K562 (cell line): ENCODE measurements at regions not wholly inside any gene's neighbourhood (a gene's known extent, or its start where the extent isn't known, plus 50 kb on each side); places are given as distances from the start of the nearest gene placed in this dataset.

Source experiments
- ATAC-seq: fragments of 200-7000 bp; cut with Tn5 transposase; 3 replicates; pipeline ENCODE4 v1.9.1; 2020; ENCODE audit warnings: moderate library complexity
- BruUV-seq: library from RNA; stranded (reverse); fragments of 400-500 nt; replicated peaks from 2 replicates; lab custom pipeline; 2021; lab: Mats Ljungman, UMichigan
- CTCF ChIA-PET: fragments of 300-600 bp; formaldehyde crosslinking; extraction: SDS; loops from one replicate; lab custom pipeline; 2021; ENCODE audit warnings: low intra/inter-chr PET ratio; lab: Yijun Ruan, JAX
- POLR2A ChIA-PET: fragments of 300-600, 350-650 bp; sonication (Branson Sonifier 250); formaldehyde crosslinking; extraction: SDS; loops from one replicate; lab custom pipeline; 2021; ENCODE audit warnings: antibody characterized with exemption, inconsistent platforms; lab: Yijun Ruan, JAX
- DNase-seq, 4 experiments: peaks; one replicate each; pipeline versions ENCODE4 v3.0.0 to v3.0.0-alpha.2; 2011 to 2018; ENCODE audit warnings: low spot score in 3 of 4, mixed read lengths in 3 of 4; ENCODE audit errors: extremely low read depth in 1 of 4
- FAIRE-seq: peaks from 2 replicates; lab custom pipeline; 2011; peaks lifted over from hg19 to GRCh38; lab: Jason Lieb, UNC
- H2AFZ ChIP-seq: 2 replicates; pipeline ENCODE4 v1.6.0; 2011; ENCODE audit warnings: low read depth, low read length, control low read depth, inconsistent platforms
- H3K27ac ChIP-seq: fragments of 200-600 bp; 3 replicates; pipeline ENCODE4 v1.8.0; 2011; ENCODE audit warnings: low read depth, mild to moderate bottlenecking, control low read depth, inconsistent platforms, low read length, moderate library complexity, mixed read lengths; ENCODE audit errors: extremely low read depth
- H3K27me3 ChIP-seq, 2 experiments: fragments of 300-600 bp in 1 of 2; 2 replicates in 1 of 2; 3 replicates in 1 of 2; pipeline versions ENCODE4 v1.6.0 to v1.8.0; 2011; ENCODE audit warnings: inconsistent platforms in 2 of 2, low read length in 2 of 2, mild to moderate bottlenecking in 1 of 2, mixed read lengths in 1 of 2, moderate library complexity in 1 of 2; ENCODE audit not compliant: control insufficient read depth in 2 of 2, insufficient read depth in 2 of 2
- H3K36me3 ChIP-seq: fragments of 300-600 bp; 3 replicates; pipeline ENCODE4 v1.8.0; 2011; ENCODE audit warnings: mild to moderate bottlenecking, low read length, inconsistent platforms; ENCODE audit not compliant: control insufficient read depth, insufficient read depth
- H3K4me1 ChIP-seq, 2 experiments: fragments of 200-600 bp in 1 of 2; replicated peaks in 1 of 2; 2 replicates in 1 of 2; 3 replicates in 1 of 2; pipeline versions ENCODE4 v1.5.1 to v1.8.0; 2011; ENCODE audit warnings: inconsistent platforms in 2 of 2, low read length in 2 of 2, mild to moderate bottlenecking in 1 of 2, mixed read lengths in 1 of 2, moderate library complexity in 1 of 2; ENCODE audit not compliant: control insufficient read depth in 2 of 2, insufficient read depth in 2 of 2
- H3K4me2 ChIP-seq: 2 replicates; pipeline ENCODE4 v1.6.1; 2011; ENCODE audit warnings: low read length, control low read depth, inconsistent platforms, mixed read lengths; ENCODE audit not compliant: insufficient read depth
- H3K4me3 ChIP-seq: fragments of 200-600 bp; sonication (generic), shearing (Covaris generic); 2 replicates; pipeline ENCODE4 v1.5.1; 2016; ENCODE audit warnings: control low read depth, inconsistent platforms
- H3K79me2 ChIP-seq: fragments of 200-600 bp; 3 replicates; pipeline ENCODE4 v1.8.0; 2011; ENCODE audit warnings: low read length, inconsistent platforms; ENCODE audit not compliant: control insufficient read depth, insufficient read depth
- H3K9ac ChIP-seq, 2 experiments: 2 replicates each; pipeline versions ENCODE4 v1.6.0 to v1.6.1; 2011; ENCODE audit warnings: low read depth in 2 of 2, low read length in 2 of 2, control low read depth in 1 of 2, inconsistent platforms in 1 of 2, mild to moderate bottlenecking in 1 of 2, mixed read lengths in 1 of 2; ENCODE audit not compliant: insufficient read depth in 1 of 2
- H3K9me1 ChIP-seq: one replicate; pipeline ENCODE4 v1.6.0; 2011; ENCODE audit warnings: inconsistent platforms, mild to moderate bottlenecking, low read length, moderate library complexity; ENCODE audit not compliant: control insufficient read depth, insufficient read depth
- H3K9me3 ChIP-seq: replicated peaks from 2 replicates; pipeline ENCODE4 v1.5.1; 2011; ENCODE audit warnings: low read depth, low read length, inconsistent platforms; ENCODE audit not compliant: control insufficient read depth, insufficient read depth
- H4K20me1 ChIP-seq: replicated peaks from 2 replicates; pipeline ENCODE4 v1.6.1; 2011; ENCODE audit warnings: low read length, inconsistent platforms, mixed read lengths; ENCODE audit not compliant: control insufficient read depth, insufficient read depth
- DACH1 ChIP-seq: fragments of 450-650 bp; IDR thresholded peaks from 2 replicates; pipeline ENCODE4 v1.6.1; 2018; ENCODE audit not compliant: partially characterized antibody
- DDX20 ChIP-seq: fragments of 450-650 bp; IDR thresholded peaks from 2 replicates; pipeline ENCODE4 v1.6.1; 2016; ENCODE audit warnings: missing genetic modification characterization, low read depth, mild to moderate bottlenecking, missing compliant biosample characterization, moderate library complexity
- ETV1 ChIP-seq: fragments of 450-650 bp; conservative IDR thresholded peaks from 2 replicates; pipeline ENCODE4 v1.6.1; 2016; ENCODE audit warnings: missing genetic modification characterization, control low read depth, low read depth, missing compliant biosample characterization
- FOXJ3 ChIP-seq: sonication (generic); formaldehyde crosslinking; IDR thresholded peaks from 2 replicates; pipeline ENCODE4 v1.4.0; 2020; ENCODE audit warnings: mild to moderate bottlenecking, missing genetic modification reagents
- NFE2 ChIP-seq: IDR thresholded peaks from 2 replicates; pipeline ENCODE4 v1.6.1; 2014; ENCODE audit warnings: antibody characterized with exemption, low read depth
- PPARD ChIP-seq: fragments of 250-450 bp; sonication (Bioruptor Pico); IDR thresholded peaks from 2 replicates; pipeline ENCODE4 v1.8.0; 2022; ENCODE audit warnings: inconsistent platforms, mild to moderate bottlenecking, moderate library complexity
- RAD21 ChIP-seq, 2 experiments: fragments of 250-450 bp in 1 of 2; fragments of 450-650 bp in 1 of 2; sonication (Bioruptor Pico) in 1 of 2; formaldehyde crosslinking in 1 of 2; IDR thresholded peaks in 1 of 2; conservative IDR thresholded peaks in 1 of 2; 2 replicates each; pipeline versions ENCODE4 v1.4.0 to v1.8.0; 2020 to 2022; ENCODE audit warnings: mild to moderate bottlenecking in 2 of 2, moderate library complexity in 1 of 2
- RHOXF2B ChIP-seq: fragments of 250-450 bp; sonication (Bioruptor Pico); conservative IDR thresholded peaks from 2 replicates; pipeline ENCODE4 v1.5.1; 2021
- RNF2 ChIP-seq: sonication (generic); IDR thresholded peaks from 2 replicates; pipeline ENCODE4 v1.6.1; 2016
- SMAD2 ChIP-seq: fragments of 150-350 bp; IDR thresholded peaks from 2 replicates; pipeline ENCODE4 v1.6.1; 2014; ENCODE audit warnings: low read depth, mild to moderate bottlenecking, low read length
- SMAD3 ChIP-seq: fragments of 450-650 bp; formaldehyde crosslinking; conservative IDR thresholded peaks from 2 replicates; pipeline ENCODE4 v1.4.0; 2020; ENCODE audit warnings: mild to moderate bottlenecking
- SRSF9 ChIP-seq: fragments of 200-400 bp; formaldehyde crosslinking; IDR thresholded peaks from 2 replicates; pipeline ENCODE4 v1.6.1; 2017; ENCODE audit warnings: low read depth, low read length, borderline replicate concordance
- WGBS: fragments of 100-300 bp; shearing (Covaris generic); methylation state at CpG from one replicate; pipeline ENCODE4 v1.1.6; 2016; ENCODE audit warnings: low coverage, mixed read lengths; ENCODE audit not compliant: insufficient coverage; ENCODE audit errors: missing lambda C conversion rate; 5-methylcytosine and 5-hydroxymethylcytosine counted together
- in situ Hi-C: fragments of 300-500 bp; cut with MboI; formaldehyde crosslinking; loops from 4 replicates; pipeline ENCODE4 v1.15.0; 2018; ENCODE audit warnings: inconsistent platforms, mixed read lengths
- intact Hi-C: fragments of 100-400 bp; cut with micrococcal nuclease; formaldehyde crosslinking; loops from 2 replicates; pipeline ENCODE4 v1.14.2; 2022
- TF ChIP-seq, protein P1 (sequence below): sonication (generic); formaldehyde crosslinking; IDR thresholded peaks from 2 replicates; pipeline ENCODE4 v1.8.0; 2022; ENCODE audit warnings: missing genetic modification reagents, mild to moderate bottlenecking, borderline replicate concordance
- TF ChIP-seq, protein P2 (sequence below): fragments of 450-650 bp; formaldehyde crosslinking; IDR thresholded peaks from 2 replicates; pipeline ENCODE4 v1.4.0; 2022; ENCODE audit warnings: mild to moderate bottlenecking, moderate library complexity
- TF ChIP-seq, protein P3 (sequence below): fragments of 450-650 bp; IDR thresholded peaks from 2 replicates; pipeline ENCODE4 v1.6.1; 2016; ENCODE audit warnings: borderline replicate concordance
- TF ChIP-seq, protein P4 (sequence below), 2 experiments: fragments of 450-650 bp in 1 of 2; sonication (generic) in 1 of 2; formaldehyde crosslinking in 1 of 2; IDR thresholded peaks in 1 of 2; conservative IDR thresholded peaks in 1 of 2; 2 replicates each; pipeline versions ENCODE4 v1.6.1 to v1.8.1; 2016 to 2023; ENCODE audit warnings: mild to moderate bottlenecking in 2 of 2, moderate library complexity in 2 of 2, inconsistent platforms in 1 of 2, missing genetic modification reagents in 1 of 2

DNA sequence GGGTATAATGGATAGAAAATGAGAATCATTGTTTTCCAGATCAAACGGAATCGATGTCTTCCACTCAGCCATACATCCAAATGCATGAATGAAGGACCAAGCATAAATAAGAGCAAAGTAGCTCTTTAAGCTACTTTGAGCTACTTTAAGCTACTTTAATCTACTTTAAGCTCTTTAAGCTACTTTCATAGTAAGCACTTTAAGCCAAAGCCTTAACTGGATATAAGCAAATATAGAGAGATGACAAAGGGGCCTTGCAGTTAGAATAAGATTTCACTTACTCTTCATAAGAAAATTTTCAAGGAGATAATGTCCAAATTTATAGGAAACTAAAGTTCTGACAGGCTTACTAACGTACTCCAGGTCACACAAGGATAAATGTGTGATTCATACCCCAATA lies 355.6 kb upstream of the KITLG start:
- H3K9me3 ChIP-seq, result no peaks in the 10 kb centered on the region; the same call in 1 of the 2 replicates
- no TSS peak for BruUV-seq
- H3K27me3 ChIP-seq, result no peaks in the 10 kb centered on the region
- ChIA-PET CTCF (no interaction called here), POLR2A (no interaction called here)
- H3K9me1 ChIP-seq, result no peaks in the 10 kb centered on the region
- no peak overlapping the region for H3K9ac ChIP-seq
- H3K79me2 ChIP-seq, result no peaks in the 10 kb centered on the region
- H3K4me2 ChIP-seq, result no peak overlapping the region
- no peak for DNase-seq
- intact Hi-C loops, result no loop called here
- no peak overlapping the region for H3K27ac ChIP-seq
- no peaks in the 10 kb centered on the region for H3K36me3 ChIP-seq
- TF ChIP-seq RAD21 (CRISPR knock-in tag; conservative IDR thresholded peaks at IDR 0.05 in 1 of 2, IDR thresholded peaks at IDR 0.05 in 1 of 2) (no peak), DDX20 (tag) (no peak), PPARD (CRISPR knock-in tag) (no peak), DACH1 (no peak), ETV1 (tag) (no peak), SRSF9 (no peak), SMAD2 (no peak), SMAD3 (CRISPR knock-in tag) (no peak), NFE2 (no peak), FOXJ3 (no peak), RHOXF2B (CRISPR knock-in tag) (no peak), RNF2 (no peak)
- TF ChIP-seq, protein P1, sequence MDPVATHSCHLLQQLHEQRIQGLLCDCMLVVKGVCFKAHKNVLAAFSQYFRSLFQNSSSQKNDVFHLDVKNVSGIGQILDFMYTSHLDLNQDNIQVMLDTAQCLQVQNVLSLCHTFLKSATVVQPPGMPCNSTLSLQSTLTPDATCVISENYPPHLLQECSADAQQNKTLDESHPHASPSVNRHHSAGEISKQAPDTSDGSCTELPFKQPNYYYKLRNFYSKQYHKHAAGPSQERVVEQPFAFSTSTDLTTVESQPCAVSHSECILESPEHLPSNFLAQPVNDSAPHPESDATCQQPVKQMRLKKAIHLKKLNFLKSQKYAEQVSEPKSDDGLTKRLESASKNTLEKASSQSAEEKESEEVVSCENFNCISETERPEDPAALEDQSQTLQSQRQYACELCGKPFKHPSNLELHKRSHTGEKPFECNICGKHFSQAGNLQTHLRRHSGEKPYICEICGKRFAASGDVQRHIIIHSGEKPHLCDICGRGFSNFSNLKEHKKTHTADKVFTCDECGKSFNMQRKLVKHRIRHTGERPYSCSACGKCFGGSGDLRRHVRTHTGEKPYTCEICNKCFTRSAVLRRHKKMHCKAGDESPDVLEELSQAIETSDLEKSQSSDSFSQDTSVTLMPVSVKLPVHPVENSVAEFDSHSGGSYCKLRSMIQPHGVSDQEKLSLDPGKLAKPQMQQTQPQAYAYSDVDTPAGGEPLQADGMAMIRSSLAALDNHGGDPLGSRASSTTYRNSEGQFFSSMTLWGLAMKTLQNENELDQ (CRISPR knock-in tag), result no peak
- TF ChIP-seq, protein P2, sequence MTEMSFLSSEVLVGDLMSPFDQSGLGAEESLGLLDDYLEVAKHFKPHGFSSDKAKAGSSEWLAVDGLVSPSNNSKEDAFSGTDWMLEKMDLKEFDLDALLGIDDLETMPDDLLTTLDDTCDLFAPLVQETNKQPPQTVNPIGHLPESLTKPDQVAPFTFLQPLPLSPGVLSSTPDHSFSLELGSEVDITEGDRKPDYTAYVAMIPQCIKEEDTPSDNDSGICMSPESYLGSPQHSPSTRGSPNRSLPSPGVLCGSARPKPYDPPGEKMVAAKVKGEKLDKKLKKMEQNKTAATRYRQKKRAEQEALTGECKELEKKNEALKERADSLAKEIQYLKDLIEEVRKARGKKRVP (CRISPR knock-in tag), result no peak
- TF ChIP-seq, protein P3, sequence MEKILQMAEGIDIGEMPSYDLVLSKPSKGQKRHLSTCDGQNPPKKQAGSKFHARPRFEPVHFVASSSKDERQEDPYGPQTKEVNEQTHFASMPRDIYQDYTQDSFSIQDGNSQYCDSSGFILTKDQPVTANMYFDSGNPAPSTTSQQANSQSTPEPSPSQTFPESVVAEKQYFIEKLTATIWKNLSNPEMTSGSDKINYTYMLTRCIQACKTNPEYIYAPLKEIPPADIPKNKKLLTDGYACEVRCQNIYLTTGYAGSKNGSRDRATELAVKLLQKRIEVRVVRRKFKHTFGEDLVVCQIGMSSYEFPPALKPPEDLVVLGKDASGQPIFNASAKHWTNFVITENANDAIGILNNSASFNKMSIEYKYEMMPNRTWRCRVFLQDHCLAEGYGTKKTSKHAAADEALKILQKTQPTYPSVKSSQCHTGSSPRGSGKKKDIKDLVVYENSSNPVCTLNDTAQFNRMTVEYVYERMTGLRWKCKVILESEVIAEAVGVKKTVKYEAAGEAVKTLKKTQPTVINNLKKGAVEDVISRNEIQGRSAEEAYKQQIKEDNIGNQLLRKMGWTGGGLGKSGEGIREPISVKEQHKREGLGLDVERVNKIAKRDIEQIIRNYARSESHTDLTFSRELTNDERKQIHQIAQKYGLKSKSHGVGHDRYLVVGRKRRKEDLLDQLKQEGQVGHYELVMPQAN, result no peak
- TF ChIP-seq, protein P4, sequence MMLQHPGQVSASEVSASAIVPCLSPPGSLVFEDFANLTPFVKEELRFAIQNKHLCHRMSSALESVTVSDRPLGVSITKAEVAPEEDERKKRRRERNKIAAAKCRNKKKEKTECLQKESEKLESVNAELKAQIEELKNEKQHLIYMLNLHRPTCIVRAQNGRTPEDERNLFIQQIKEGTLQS (IDR thresholded peaks at IDR 0.05), result no peak
- TF ChIP-seq, protein P4 (CRISPR knock-in tag; conservative IDR thresholded peaks at IDR 0.05), result no peak
- TF ChIP-seq, all 486 proteins: peak for 0
- Histone ChIP-seq H4K20me1 (no peaks in the 10 kb centered on the region), H3K4me3 (no peak overlapping the region), H2AFZ (no peak overlapping the region), H3K4me1 (no peaks in the 10 kb centered on the region)
- ATAC-seq, result no peak
- no peak for FAIRE-seq
- in situ Hi-C loops, result no loop called here
- WGBS, result 0% methylated on average over 3 of the region's 3 CpGs
